Parathyroid adenoma (tissue), 2 donors: ENCODE measurements at regions not wholly inside any gene's neighbourhood (a gene's known extent, or its start where the extent isn't known, plus 50 kb on each side); places are given as distances from the start of the nearest gene placed in this dataset.

Experiments
- H2AFZ ChIP-seq: fragments of 300-600 bp; sonication (generic); one replicate; pipeline ENCODE4 v1.7.0; 2017; ENCODE audit warnings: antibody characterized with exemption, mild to moderate bottlenecking
- H3K27ac ChIP-seq: fragments of 300-600 bp; sonication (generic); one replicate; pipeline ENCODE4 v1.7.0; 2017
- H3K27me3 ChIP-seq: fragments of 300-600 bp; sonication (generic); one replicate; pipeline ENCODE4 v1.7.0; 2017; ENCODE audit warnings: low read length; ENCODE audit not compliant: control insufficient read depth, insufficient read depth
- H3K36me3 ChIP-seq: fragments of 300-600 bp; sonication (generic); one replicate; pipeline ENCODE4 v1.7.0; 2017; ENCODE audit warnings: low read length; ENCODE audit not compliant: control insufficient read depth, insufficient read depth
- H3K4me1 ChIP-seq: fragments of 300-600 bp; sonication (generic); one replicate; pipeline ENCODE4 v1.7.0; 2017; ENCODE audit warnings: control low read depth
- H3K4me2 ChIP-seq: fragments of 300-600 bp; sonication (generic); one replicate; pipeline ENCODE4 v1.7.0; 2017; ENCODE audit warnings: low read length
- H3K4me3 ChIP-seq: fragments of 300-600 bp; sonication (generic); one replicate; pipeline ENCODE4 v1.7.0; 2017; ENCODE audit warnings: low read depth, low read length
- H3K79me2 ChIP-seq: fragments of 300-600 bp; sonication (generic); one replicate; pipeline ENCODE4 v1.7.0; 2017; ENCODE audit warnings: control low read depth
- H3K9ac ChIP-seq: fragments of 300-600 bp; sonication (generic); one replicate; pipeline ENCODE4 v1.7.0; 2017; ENCODE audit warnings: mild to moderate bottlenecking
- H3K9me3 ChIP-seq: fragments of 300-600 bp; sonication (generic); one replicate; pipeline ENCODE4 v1.7.0; 2017; ENCODE audit warnings: low read length; ENCODE audit not compliant: control insufficient read depth
- TF ChIP-seq, protein P1 (sequence below): fragments of 300-600 bp; sonication (generic); IDR thresholded peaks from one replicate; pipeline ENCODE4 v1.7.0; 2017; ENCODE audit warnings: antibody characterized with exemption, mild to moderate bottlenecking
- donor health status: primary hyperparathyroidism.

DNA sequence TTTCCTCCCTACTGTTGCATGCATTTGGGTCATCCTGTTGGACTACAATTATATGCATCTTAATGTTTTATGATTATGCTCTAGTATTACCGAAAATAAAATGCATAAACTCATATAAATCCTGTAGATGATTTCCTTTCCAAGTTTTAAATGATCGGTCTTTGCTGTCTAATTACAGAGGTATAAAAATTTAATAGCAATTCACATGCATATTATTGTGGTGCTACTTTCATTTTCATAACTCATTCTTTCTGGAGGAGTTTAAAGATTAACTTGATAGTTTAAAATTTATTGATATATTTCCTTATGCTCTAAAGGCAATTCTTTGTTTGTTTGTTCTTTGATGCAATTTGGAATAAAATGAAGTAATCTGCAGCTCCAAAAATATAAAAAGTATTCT, 1475.1 kb downstream of the MAT2B start:
- H3K4me2 ChIP-seq = no peak overlapping the region
- TF ChIP-seq, protein P1, sequence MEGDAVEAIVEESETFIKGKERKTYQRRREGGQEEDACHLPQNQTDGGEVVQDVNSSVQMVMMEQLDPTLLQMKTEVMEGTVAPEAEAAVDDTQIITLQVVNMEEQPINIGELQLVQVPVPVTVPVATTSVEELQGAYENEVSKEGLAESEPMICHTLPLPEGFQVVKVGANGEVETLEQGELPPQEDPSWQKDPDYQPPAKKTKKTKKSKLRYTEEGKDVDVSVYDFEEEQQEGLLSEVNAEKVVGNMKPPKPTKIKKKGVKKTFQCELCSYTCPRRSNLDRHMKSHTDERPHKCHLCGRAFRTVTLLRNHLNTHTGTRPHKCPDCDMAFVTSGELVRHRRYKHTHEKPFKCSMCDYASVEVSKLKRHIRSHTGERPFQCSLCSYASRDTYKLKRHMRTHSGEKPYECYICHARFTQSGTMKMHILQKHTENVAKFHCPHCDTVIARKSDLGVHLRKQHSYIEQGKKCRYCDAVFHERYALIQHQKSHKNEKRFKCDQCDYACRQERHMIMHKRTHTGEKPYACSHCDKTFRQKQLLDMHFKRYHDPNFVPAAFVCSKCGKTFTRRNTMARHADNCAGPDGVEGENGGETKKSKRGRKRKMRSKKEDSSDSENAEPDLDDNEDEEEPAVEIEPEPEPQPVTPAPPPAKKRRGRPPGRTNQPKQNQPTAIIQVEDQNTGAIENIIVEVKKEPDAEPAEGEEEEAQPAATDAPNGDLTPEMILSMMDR = no peak
- H3K9ac ChIP-seq = no peak overlapping the region
- H3K36me3 ChIP-seq = no peaks in the 10 kb centered on the region
- no peak overlapping the region for H2AFZ ChIP-seq
- H3K4me3 ChIP-seq = no peak overlapping the region
- H3K27ac ChIP-seq = no peak overlapping the region
- H3K79me2 ChIP-seq = no peaks in the 10 kb centered on the region
- no peaks in the 10 kb centered on the region for H3K27me3 ChIP-seq
- no peaks in the 10 kb centered on the region for H3K9me3 ChIP-seq
- no peaks in the 10 kb centered on the region for H3K4me1 ChIP-seq

DNA sequence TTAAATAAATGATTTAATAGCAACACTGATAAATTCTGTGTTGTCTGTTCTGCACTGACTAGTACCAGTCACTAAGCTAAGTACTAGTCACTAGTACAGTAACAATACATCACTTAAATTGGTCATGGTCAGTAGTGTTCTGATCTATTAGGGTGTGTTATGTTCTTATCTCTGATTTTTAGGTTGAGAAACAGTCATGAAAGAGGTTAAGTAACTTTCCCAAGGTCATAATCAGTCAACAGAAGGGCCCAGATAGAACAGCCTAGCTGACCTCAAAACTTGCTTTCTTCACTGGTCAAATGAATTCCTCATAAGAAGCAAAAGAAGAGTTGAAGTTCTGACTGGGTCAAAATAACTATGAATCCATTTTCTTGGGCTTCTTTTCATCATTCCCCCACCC, 1492.7 kb downstream of the MAT2B start:
- Histone ChIP-seq H3K9ac (no peak overlapping the region), H3K9me3 (no peaks in the 10 kb centered on the region), H3K4me1 (no peaks in the 10 kb centered on the region), H3K27ac (no peak overlapping the region), H2AFZ (no peak overlapping the region), H3K4me3 (no peak overlapping the region), H3K79me2 (no peaks in the 10 kb centered on the region), H3K4me2 (no peak overlapping the region), H3K36me3 (no peaks in the 10 kb centered on the region), H3K27me3 (no peaks in the 10 kb centered on the region)
- TF ChIP-seq, protein P1 = no peak

DNA sequence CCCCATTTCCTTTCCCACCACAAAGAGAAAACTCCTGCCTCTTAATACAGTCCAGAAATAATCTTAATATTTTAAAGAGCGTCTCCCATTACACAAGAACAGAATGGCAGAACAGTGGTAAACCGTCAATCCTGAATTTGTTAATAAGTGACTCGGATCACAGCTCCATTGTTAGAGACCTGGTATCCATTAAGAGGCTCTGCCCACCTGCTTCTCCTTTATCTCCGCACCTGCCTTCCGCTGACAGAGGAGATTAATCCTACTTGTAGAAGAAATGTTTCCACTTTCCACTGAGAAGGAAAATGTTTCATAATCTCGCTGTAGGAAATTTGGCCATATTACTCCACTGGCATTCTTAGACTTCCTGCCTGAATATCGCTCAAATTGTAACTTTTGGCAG, 1493.2 kb downstream of the MAT2B start:
- H3K27ac ChIP-seq = no peak overlapping the region
- no peaks in the 10 kb centered on the region for H3K27me3 ChIP-seq
- H2AFZ ChIP-seq = no peak overlapping the region
- no peaks in the 10 kb centered on the region for H3K79me2 ChIP-seq
- no peaks in the 10 kb centered on the region for H3K36me3 ChIP-seq
- TF ChIP-seq, protein P1 = no peak
- no peak overlapping the region for H3K4me2 ChIP-seq
- H3K9me3 ChIP-seq = no peaks in the 10 kb centered on the region
- H3K9ac ChIP-seq = no peak overlapping the region
- no peaks in the 10 kb centered on the region for H3K4me1 ChIP-seq
- H3K4me3 ChIP-seq = no peak overlapping the region

DNA sequence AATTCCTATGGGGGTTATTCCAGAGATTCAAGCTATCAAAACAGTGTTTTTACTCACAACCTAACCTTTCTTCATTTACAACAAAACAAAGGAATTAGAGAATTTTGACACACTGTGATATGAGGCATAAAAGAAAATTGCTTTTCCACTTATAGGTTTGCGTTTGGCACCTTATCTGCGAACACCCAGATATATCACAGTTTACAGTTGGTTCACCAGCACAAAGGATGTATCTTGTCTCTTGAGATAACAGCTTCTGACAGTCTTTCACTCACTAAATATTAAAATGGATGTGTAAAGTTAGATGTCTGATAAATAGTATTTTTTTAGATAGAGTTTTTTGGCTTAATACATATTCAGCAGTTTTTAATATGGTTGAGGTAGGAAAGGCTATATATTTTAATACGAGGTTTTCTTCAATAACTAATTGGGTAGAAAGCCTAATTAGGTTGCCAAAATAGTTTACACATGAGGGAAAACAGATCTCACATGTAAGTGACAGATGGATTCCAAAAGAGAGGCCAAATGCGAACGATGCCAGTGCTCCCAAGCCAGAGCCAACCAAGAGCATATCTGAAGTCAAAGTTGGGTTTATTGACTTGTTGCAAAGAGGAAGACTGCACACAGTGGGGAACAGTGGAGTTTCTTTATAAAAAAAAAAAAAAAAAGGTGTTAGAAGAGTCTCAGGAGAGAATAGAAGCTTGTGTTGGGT, 1495.2 kb downstream of the MAT2B start:
- Histone ChIP-seq H3K27me3 (no peaks in the 10 kb centered on the region), H3K79me2 (no peaks in the 10 kb centered on the region), H3K4me3 (no peak overlapping the region), H3K9ac (no peak overlapping the region), H3K36me3 (no peaks in the 10 kb centered on the region), H3K9me3 (no peaks in the 10 kb centered on the region), H3K4me2 (no peak overlapping the region), H3K27ac (no peak overlapping the region), H3K4me1 (no peaks in the 10 kb centered on the region), H2AFZ (no peak overlapping the region)
- TF ChIP-seq, protein P1 = no peak

DNA sequence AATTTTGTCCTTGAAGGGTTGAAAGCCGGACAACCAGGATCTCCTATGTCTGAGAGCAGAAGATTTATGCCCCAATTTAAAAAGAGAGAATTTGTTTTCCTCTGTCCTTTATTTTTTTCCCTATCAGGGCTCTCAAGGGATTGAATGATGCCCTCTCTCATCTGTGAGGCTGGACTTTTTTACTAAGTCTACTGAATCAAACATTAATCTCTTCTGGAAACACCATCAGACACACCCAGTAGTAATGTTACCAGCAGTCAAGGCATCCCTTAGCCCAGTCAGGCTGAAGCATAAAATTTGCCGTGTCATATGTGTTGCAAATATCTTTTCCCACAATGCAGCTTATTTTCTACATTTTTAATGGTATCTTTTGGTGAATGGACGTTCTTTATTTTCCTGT, 1497.9 kb downstream of the MAT2B start:
- Histone ChIP-seq H2AFZ (no peak overlapping the region), H3K4me2 (no peak overlapping the region), H3K4me3 (no peak overlapping the region), H3K9ac (no peak overlapping the region), H3K4me1 (no peaks in the 10 kb centered on the region), H3K9me3 (no peaks in the 10 kb centered on the region), H3K79me2 (no peaks in the 10 kb centered on the region), H3K27me3 (no peaks in the 10 kb centered on the region), H3K27ac (no peak overlapping the region), H3K36me3 (no peaks in the 10 kb centered on the region)
- TF ChIP-seq, protein P1 = no peak
